GM21576 (cell line): ENCODE measurements at regions not wholly inside any gene's neighbourhood (a gene's known extent, or its start where the extent isn't known, plus 50 kb on each side); places are given as distances from the start of the nearest gene placed in this dataset.
A peak's percentile ranks its signal among the peaks of the same experiment; 100 is the strongest.
"Not testable (repeated sequence)": the region's sequence is repeated elsewhere in the genome, so short reads cannot be mapped to it uniquely, and the experiment has no call there.

Source experiments
- ATAC-seq: cut with Tn5 transposase; IDR thresholded peaks from one replicate; pipeline ENCODE4 v1.9.1; 2021; ENCODE audit warnings: mild to moderate bottlenecking, moderate library complexity; ENCODE audit not compliant: unreplicated experiment

DNA sequence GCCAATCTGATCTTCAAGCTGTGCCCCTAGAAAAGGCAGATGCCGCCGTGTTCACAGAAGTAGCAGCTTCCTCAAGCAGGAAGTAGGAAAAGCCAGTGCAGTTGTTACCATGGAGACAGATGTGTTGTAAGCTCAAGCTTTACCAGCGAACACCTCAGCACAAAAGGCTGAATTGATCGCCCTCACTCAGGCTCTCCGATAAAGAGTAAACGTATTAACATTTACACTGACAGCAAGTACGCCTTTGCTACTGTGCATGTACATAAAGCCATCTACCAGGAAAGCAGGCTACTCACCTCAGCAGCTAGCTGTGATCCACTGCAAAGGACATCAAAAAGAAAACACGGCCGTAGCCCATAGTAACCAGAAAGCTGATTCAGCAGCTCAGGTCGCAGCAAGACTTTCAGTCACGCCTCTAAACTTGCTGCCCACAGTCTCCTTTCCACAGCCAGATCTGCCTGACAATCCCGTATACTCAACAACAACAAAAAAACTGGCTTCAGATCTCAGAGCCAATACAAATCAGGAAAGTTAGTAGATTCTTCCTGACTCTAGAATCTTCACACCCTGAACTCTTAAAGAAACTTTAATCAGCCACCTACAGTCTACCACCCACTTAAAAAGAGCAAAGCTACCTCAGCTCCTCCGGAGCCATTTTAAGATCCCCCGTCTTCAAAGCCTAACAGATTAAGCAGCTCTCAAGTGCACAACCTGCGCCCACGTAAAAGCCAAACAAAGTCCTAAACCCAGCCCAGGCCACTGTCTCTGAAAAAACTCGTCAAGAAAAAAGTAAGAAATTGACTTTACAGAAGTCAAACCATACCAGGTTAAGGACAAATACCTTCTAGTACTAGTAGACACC lies 160.0 kb downstream of the DEFB131A start:
- ATAC-seq, result not testable (repeated sequence)

DNA sequence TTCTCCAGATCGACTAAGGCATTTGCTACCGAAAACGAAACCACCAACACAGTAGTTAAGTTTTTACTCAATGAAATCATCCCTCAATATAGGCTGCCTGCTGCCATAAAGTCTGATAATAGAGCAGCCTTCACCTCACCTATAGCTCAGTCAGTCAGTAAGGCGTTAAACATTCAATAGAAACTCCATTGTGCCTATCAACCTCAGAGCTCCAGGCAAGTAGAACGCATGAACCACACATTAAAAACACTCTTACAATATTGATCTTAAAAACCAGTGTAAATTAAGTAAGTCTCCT lies 160.6 kb downstream of the DEFB131A start:
- ATAC-seq, result not testable (repeated sequence)

DNA sequence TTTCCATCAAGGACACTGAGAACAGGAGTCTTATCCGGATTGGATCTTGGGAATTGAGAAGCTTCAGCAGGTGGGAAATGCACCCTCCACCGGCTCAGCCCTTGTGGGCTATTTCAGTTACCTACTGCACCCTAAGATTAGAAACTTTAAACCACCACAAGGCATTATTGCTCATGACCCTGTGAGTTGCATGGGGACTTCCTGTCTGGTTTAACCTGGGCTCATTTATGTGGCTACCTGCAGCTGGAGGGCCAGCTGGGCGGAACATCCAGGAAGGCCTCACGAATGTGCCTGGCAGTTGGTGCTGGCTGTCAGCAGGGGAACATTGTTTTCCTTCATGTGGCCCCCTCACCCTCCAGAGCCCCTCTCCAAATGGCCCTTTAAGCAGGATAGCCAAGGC lies 164.1 kb downstream of the DEFB131A start:
- no peak for ATAC-seq

DNA sequence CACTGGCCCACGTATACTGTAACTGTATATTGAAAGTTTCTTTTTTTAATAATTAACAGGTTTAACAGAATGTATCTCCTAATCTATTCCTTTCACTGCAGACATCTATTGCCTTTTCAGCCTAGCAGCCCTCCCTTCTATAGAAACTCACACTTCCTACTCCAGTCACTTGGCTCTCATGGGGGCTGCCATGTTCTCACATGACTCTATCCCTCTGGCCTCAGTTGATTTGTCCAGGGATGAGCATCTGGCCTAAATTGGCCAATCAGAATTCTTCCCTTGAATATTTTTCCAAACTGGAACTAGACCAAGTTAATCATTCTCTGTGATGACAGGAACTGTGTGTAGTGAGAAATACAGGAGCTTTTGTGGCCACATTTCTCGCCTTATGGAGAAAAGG lies 166.1 kb downstream of the DEFB131A start:
- not testable (repeated sequence) for ATAC-seq

DNA sequence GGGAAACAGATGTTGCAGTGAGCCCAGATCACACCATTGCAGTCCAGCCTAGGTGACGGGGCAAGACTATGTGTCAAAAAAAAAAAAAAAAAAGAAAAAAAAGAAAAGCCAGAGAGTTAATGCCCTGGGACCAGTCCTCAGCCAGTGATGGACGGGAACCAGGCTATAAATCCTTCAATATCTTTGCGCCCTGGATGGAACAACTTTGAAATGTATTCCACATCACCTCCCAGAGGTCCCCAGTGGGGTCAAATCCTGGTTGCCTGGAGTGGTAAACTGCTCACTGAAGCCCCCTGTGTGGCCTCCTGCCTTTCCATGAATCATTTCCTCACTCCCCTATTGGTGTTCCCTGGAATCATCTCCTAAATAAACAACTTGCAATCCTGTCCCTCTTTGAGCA lies 166.9 kb downstream of the DEFB131A start:
- no peak for ATAC-seq

DNA sequence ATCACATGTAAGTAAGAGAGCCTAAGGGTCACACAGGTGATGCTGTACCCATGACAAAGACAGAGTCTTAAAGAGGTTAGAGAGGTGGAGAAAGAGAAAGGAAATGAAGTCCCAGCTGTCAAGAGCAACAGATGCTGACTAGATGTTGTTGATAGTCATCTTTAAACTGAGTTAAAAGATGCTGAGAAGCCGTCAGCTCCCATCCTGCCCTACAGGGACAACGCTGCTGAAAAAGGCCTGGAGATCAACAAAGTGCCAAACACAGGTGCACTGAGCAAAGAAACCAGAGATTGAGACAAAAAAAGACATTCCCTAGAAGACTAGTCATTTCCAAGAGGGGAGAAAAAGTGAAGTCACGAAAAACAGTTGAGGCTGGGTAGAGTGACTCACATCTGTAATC lies 145.0 kb upstream of the DRD5 start:
- not testable (repeated sequence) for ATAC-seq

DNA sequence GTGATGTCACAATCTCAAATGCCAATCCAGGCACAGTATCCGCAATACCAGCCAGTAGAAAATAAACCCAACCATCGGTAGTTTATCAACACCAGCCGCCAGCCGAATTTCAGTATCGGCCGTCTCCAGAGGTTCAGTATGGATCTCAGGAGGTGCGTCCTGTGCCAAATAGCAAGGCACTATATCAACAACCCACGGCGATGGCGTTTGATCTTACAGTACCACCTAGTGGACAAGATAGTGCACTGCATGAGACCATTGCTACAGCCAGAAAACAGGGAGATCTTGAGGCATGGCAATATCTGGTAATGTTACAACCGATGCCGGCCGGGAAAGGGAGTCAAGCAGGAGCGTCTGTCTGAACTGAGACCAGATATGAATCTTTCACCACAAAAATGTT lies 121.8 kb upstream of the DRD5 start:
- ATAC-seq, result not testable (repeated sequence)

DNA sequence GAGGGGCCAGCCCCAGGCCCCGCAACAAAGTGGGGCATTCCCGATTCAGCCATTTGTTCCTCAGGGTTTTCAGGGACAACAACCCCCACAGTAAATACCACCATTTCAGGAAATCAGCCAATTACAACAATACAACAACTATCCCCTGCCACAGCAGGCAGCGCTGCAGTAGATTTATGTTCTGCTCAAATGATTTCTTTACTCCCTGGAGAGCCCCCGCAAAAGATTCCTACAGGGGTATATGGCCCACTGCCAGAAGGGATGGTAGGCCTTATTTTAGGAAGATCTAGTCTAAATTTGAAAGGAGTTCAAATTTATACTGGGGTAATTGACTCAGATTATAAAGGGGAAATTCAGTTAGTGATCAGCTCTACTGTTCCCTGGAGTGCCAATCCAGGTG lies 120.5 kb upstream of the DRD5 start:
- ATAC-seq, result not testable (repeated sequence)

DNA sequence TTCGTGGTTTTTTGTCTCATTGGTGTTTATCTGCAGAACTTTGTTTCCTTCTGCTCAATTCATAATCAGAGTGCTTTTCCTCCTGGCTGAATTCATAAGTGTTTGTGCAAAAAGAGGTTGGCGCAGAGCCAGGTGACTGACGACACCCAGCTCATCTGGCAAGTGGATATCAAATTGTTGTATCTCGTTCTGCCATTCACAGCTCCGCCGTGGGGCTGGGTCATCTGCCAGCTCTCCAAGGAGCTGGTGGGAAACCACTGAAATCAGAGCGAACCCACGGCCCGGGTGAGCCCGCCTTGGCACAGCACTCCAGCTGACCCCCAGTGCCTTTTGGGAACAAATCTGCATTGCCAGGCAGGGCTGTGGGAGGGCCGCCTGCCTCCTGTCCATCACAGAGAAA lies 110.7 kb upstream of the DRD5 start:
- not testable (repeated sequence) for ATAC-seq

DNA sequence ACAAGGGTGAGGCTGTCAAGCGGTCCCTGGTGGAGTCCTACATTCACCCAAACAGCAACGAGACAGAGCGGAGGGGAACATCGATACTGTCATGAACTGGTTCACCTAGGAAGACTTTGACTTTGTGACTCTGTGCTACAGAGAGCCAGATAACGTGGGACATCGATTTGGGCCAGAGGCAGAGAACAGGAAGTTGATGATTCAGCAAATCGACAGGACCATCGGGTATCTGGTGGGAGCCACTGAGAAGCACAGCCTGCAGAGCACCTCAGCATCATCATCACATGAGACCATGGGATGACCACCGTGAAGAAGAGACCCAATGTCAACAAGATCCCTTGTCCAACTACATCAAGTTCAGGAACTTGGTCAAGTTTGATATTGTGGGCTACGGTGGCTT lies 104.1 kb upstream of the DRD5 start:
- not testable (repeated sequence) for ATAC-seq

DNA sequence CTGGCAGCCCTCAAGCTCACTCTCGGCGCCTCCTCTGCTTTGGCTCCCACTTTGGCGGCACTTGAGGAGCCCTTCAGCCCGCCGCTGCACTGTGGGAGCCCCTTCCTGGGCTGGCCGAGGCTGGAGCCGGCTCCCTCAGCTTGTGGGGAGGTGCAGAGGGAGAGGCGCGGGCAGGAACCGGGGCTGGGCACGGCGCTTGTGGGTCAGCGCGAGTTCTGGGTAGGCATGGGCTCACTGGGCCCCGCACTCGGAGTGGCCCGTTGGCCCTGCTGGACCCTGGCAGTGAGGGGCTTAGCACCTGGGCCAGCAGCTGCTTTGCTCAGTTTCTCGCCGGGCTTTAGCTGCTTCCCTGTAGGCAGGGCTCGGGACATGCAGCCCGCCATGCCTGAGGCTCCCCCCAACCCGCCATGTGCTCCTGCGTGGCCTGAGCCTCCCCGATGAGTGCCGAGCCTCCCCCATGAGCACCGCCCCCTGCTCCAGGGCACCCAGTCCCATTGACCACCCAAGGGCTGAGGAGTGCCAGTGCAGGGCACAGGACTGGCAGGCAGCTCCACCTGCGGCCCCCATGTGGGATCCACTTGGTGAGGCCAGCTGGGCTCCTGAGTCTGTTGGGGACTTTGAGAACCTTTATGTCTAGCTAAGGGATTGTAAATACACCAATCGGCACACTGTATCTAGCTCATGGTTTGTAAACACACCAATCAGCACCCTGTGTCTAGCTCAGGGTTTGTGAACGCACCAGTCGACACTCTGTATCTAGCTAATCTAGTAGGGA lies 101.5 kb upstream of the DRD5 start:
- ATAC-seq, result no peak

DNA sequence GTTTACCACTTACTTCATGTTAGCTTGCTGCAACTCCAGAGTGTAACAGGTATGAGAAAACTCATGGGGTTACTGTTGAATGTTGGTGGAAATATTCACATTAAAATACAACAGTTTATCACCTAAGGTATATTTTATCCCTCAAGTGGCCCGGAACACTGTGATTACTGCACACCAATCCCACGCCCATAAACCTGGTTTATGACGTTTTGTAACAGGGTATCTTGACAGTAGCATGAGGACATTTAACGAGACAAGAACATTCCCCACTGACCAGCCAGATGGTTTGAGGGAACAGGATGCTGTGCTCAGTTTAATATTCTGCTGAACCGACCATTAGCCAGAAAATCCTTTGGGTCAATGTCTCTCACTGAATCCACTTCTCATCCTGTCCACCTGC lies 98.3 kb upstream of the DRD5 start:
- ATAC-seq, result not testable (repeated sequence)

DNA sequence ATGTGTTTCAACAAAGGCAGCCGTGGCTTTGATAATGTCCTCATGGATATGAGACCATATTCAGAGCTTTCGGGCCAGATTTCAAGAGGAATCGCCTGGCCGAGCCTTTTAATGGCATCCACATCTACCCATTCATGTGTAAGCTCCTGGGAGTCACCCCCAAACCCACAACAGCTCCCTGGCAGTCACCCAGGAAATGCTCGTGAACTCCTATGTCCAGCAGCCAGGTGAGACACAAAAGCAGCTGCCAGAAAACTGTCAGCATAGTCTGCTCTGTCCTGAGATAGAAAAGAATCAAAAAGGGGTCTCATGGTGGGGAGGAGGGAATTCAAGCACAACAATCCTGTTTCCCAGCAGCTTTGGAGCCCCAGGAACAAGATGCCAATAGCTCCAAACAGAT lies 96.4 kb upstream of the DRD5 start:
- ATAC-seq, result not testable (repeated sequence)

DNA sequence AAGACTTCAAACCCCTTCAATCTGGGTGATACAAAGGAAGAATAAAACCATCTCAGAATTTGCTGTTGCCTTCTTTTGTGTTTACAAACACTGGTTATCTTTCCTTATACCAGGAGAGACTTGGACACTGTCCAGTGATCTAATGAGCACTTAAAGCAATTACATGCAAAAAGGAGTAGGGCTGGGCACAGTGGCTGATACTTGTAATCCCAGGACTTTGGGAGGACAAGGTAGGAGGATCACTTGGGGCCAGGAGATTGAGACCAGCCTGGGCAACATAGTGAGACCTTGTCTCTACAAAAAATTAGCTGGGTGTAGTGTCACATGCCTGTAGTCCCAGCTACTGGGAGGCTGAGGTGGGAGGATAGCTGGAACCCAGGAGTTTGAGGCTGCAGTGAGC lies 95.7 kb upstream of the DRD5 start:
- no peak for ATAC-seq

DNA sequence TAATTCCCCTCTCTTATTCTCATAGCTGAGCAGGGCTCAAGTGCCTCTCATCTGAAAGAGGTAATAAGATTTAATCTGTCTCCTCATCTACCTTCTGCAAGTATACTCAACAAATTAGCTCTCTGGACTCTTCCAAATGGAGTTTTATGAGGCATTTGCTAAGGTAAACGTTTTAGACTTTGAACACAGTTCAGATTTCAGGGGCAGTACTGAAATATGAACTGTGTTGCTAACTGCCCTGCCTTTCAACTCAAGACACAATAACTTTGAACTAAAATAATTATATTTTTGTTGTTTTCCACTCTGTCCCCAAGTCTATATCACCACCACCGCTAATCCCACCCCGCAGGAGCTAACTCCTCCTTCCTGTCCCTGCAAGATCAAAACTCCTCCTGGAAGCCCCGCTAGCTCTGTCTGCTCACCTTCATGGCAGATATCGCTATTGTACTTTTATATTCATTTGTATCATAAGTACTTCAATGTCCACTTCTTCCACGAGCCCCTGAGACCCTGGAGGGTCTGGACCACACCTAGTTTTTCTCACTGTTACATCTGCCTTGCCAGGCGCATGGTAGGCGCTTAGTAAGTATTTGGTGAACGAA lies 90.7 kb upstream of the DRD5 start:
- not testable (repeated sequence) for ATAC-seq

DNA sequence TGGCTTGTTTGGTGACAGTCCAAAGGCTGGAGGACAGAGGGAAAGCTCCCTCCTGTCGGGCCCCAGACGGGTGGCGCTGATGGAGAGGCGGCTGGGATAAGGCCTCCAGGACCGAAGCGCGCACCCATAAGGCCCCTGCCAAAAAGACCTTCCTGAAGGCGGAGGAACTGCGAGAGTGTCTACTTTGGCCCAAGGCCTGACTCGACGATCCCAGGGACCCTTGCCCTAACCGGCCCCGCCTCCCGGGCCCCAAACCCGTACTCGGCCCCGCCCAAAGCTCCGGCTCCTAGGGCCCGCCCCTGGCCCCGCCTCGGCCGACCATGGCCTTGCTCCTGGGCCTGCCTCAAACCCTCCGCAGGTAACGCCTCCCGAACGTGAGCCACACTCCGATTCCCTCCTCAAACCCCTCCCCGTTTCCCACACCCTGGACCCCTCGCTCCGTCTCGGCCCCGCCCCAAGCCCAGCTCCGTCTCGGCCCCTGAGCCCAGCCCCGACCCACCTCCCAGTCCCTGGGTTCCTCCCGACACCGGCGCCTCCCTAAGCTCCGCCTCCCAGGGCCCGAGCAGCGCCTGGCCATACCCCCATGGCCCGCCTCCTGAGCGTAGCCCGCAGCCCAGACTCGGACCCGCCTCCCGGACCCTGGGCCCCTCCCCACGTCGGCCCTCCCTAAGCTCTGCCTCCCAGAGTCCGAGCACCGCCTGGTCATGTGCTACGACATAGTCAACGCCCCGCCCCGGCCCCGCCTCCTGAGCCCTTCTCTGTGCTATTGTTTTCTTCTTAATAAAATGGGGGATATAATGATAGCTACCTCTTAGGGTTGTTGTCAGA lies 90.0 kb upstream of the DRD5 start:
- ATAC-seq, result peak; percentile 100

DNA sequence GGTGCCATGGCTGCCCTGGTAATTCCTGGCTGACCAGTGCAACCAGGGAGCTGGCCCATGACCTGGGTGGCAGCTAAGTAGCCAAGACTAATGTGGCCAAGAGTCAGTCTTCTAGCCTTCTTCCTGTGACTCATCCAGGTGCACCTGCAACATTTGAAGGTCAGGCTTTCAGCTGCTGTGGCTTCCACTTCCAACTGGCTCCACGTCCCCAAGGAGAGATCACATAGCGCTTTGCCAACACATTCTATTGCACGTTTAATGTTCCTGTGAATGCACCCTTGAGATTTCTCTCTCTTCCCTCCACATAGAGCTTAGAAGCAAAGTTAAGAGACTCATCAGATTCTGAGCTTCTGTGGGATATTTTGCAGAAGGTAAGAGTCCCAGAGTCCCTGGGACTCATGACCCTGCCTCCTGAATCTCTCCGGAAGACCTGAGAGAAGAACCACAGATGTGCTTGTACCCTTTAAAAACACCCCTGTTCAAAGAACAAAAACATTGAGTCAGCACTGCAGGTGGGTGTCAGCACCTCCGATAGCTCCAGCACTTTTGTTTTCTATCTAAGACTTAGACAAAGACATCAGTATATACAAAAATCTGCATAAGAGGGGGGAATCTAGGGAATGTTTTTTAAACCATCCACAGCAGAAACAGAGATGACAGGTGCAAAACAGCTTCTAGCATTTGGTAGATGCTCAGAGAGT lies 88.5 kb upstream of the DRD5 start:
- not testable (repeated sequence) for ATAC-seq

DNA sequence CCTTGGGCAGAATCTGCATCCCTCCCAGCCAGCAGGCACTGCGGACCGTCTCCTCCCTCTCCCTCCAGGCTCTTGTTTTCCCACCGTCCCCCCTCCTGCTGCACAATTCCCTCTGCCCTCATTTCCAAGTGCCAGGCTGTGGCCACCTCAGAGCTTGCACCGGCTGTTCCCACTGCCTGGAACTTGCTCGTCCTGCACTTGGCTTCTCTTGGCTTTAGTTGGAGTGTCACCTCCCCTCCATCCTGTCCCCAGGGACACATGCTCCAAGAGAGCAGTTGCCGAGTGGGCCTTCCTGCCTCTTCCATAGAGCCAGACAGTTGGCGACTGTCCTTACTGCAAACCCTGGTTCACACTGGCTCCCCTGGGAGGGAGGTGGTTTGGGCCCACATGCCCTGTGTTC lies 87.0 kb upstream of the DRD5 start:
- not testable (repeated sequence) for ATAC-seq

DNA sequence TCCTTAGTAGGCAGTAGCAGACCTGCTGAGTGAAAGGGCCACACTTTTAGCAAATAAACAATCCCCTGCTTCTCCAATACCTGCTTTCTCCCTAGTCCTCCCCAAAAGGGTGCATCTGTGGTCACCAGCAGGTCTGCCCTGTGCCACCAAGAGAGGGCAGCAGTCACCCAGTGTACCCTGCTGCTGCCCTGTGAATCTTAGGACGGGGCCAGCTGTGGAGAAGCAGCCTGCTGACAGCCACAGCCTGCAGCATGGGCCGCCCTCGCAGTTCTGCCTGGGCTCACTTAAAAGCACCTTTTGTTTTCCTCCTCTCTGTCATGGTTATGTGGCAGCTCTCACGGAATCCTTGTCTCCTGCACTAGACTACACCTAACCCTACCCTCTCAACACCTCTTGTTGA lies 85.4 kb upstream of the DRD5 start:
- ATAC-seq, result not testable (repeated sequence)

DNA sequence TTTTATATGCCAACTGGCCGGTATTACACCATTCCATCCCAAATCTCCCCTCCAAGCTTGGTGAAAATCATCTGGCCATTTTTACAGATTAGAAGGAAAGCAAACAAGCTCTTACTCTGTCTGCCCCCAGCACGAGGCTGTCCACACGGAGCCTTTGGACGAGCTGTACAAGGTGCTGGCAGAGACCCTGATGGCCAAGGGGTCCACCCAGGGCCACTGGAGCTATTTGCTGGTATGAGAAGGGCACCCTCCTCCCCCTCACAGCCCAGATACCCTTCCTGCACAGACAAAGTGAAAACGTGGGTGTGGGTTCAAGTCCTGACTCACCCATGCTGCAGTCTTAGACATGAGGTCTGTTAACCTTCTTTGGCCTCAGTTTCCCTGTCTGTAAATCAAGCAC lies 84.9 kb upstream of the DRD5 start:
- not testable (repeated sequence) for ATAC-seq
